ENCODE measurements at regions not wholly inside any gene's neighbourhood (a gene's known extent, or its start where the extent isn't known, plus 50 kb on each side); places are given as distances from the start of the nearest gene placed in this dataset.

DNA sequence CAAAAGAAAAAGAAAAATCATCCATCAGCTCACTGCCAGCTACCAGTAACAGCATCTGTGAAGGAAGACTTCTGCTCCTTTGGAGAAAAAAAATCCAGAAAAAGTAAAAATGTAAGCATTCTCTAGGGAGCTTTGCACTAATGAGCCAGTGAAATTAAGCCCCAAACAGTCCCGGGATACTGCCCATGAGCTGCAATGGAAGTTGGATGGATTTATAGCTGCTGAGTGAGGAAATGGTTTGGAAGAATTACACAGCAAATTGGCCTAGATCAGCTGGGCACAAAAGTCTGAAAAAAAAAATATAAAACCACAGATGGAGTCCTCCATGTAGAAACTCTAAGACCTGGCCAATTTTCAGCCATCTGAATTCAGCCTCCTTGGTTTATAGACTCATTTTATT, 462.9 kb upstream of the USP15 start:
- DNase-seq (ENCODE audit: low spot score) = no peak

DNA sequence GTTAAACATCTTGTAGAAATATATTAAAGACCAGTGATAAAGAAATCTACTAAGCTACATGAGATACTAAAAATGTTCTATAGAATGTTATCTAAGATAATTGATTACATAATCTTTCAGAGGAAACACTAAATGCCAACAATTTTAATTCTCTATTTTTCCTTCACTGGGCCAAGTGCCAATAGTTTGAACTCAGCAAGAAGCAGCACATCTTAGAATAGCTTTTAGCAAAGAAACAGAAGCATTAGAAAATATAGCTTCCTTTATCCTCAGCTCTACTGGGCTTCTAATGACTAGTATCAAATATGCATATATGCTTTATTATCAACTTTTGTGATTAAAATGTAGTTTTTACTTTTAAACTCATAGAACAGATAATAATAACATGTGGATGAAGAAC, 461.4 kb upstream of the USP15 start:
- no peak for DNase-seq (ENCODE audit: low spot score)

DNA sequence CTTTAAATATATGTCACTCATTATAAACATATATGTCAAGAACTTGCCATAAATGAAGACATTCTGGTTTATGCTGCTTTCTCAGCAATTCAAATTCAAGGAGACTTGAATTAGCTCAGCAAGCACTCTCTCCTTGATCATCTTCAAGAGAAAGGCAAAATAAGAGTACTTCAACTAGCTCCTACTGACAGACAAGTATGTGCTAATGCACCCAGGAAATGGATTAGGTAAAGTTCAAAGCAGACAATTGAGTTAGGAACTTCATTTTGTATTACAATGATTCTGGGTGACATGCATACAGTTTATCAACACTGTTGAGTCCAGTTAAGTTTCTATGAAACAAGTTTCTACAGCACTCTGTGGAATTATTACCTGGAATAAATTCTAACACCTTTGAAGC, 455.9 kb upstream of the USP15 start:
- DNase-seq (ENCODE audit: low spot score) = no peak

DNA sequence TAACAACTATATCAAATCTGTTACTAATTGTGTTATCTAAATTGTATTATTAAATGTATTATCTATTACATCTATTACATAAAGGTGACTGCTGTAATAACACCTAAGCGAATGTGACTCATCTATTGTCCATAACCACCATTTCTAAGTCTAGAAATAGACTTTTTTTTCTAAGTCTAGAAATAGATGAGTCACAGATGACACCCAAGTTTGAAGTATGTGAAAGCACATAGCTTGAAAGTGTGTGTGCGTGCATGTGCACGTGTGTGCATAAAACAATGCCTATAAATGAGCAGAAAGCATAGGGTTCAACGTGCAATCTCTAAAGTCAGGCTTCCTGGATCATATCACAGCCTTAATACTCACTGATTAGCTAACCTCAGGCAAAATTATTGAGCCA, 451.3 kb upstream of the USP15 start:
- no peak for DNase-seq (ENCODE audit: low spot score)

DNA sequence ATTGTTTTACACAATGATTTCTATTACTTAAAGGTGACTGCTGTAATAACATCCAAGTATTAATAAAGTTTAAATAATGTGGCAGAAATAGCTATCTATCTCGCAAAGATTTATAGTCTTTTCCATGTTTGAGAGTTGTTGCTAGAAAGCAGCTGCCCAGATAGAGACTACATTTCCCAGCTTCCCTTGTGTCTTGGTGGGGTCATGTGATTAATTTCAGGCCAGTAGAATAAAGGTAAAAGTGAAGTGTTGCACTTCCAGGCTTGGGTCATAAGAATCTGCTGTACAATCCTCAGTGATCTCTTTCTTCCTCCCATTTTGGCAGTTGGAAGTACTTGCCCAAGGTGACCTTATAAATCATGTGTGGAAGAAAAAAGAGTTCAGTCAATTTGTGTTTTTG, 449.7 kb upstream of the USP15 start:
- no peak for DNase-seq (ENCODE audit: low spot score)

DNA sequence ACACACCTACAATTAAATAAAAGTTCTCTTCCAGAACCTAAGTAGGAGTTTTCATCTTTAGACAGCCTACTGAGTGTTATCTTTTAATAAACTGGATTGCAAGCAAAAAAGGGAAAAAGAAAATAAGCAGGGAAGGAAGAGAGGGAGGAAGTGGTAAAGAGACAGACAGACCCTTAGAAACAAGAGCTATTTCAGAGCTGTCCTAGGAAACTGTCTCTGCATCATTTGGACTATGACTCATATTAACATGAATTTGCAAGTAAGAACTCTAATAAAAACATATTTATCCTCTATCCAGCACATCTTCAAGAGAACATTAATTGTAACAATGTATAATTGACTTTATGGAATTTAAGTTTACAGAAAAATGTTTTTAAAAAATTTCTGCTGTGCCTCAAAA, 438.8 kb upstream of the USP15 start:
- no peak for DNase-seq (ENCODE audit: low spot score)

DNA sequence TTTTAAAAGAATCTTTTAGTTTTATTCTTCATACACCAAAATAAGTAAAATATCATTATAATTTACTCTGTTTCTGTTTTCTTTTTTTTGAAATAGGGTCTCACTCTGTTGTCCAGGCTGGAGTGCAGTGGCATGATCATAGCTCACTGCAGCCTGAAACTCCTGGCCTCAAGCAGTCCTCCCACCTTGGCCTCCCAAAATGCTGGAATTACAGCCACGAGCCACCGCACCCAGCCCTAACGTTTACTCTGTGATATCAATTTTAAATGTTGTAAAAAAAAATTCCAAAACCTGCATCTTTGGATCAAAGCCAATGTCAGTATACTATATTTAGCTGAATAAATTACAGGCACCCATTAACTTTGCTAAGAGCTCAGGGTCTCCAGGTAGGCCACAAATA, 437.1 kb upstream of the USP15 start:
- no peak for DNase-seq (ENCODE audit: low spot score)

DNA sequence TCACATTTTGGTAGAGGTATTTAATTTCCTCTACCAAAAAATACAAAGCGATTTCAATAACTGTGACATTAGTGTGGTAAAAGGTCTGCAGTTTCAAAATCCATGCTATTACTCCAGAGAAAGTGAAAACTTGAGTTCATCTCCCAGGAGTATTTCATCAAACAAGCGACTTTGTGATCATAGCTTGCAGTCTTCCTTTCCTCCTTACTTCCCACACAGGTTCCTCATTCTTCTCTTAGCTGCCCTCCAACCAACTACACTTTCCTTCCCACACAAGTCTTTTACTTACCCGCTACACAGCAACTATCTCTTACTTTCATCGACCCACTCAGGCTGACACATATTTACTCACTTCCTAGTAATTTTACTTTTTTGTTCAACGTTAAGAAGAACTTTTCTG, 413.4 kb upstream of the USP15 start:
- DNase-seq (ENCODE audit: low spot score) = no peak

DNA sequence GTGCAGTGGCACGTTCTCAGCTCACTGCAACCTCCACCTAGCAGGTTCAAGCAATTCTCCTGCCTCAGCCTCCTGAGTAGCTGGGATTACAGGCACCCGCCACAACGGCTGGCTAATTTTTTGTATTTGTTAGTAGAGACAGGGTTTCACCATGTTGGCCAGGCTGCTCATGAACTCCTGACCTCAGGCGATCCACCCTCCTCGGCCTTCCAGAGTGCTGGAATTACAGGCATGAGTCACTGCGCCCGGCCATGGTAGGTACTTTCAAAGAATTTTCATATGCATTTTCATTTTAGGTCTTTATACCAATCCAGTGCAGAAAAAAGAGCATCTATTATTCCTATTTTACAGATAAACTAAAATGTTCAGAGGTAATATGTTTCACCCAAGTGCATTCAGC, 411.3 kb upstream of the USP15 start:
- DNase-seq (ENCODE audit: low spot score) = no peak

DNA sequence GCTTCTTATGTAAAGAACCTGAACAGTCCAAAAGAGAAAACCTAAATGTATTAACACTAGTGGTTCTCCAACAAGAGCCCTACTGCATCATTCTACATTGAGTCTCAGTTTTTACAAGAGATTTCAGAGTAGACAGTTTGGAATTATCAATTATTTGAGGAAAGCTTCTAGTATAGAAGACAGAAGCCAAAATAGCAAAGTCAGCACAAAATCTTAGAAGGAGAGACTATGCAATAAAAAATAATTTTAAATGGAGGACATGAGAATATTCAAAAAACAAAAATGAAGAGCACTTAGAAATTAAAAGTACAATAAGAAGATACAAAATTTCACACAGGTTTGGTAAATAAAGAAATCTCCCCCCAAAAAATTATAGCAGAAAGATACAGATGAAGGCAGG, 406.3 kb upstream of the USP15 start:
- DNase-seq (ENCODE audit: low spot score) = no peak

DNA sequence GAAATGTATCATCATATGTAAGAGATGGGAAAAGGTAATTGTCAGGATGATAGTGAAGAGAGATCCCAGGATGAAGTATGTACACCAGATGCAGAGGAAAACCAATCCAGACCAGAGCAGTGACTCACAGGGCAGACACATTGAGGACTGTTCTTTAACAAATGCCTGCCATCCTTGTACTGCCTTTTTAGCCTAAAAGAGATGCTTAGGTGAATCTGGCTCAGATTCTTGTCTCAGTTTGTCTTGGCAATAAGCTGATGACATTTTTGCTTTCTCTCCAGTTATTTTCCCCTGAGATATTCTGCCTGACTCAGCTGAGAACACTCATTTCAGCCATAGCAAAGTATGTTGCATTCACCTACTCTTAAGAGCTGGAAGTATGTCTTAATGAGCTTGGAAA, 405.3 kb upstream of the USP15 start:
- no peak for DNase-seq (ENCODE audit: low spot score)

DNA sequence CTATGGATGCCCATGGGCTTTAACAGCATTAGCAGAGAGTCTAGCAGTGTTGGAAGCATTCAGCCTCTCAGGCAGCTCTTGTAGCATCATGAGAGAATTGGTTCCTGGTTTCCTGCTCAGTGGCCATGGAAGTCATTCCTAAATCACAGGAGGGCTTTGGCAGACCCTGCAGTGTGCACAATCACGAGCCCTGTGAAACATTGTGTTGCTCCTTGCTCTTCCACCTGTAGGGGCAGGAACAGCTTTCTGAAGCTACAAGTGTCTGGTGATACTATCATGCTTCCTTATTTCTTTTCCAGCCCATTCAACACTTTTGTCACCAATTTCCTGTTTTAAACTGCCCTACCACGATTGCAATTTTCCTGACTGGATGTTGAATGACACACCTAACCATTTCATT, 402.2 kb upstream of the USP15 start:
- DNase-seq (ENCODE audit: low spot score) = no peak

DNA sequence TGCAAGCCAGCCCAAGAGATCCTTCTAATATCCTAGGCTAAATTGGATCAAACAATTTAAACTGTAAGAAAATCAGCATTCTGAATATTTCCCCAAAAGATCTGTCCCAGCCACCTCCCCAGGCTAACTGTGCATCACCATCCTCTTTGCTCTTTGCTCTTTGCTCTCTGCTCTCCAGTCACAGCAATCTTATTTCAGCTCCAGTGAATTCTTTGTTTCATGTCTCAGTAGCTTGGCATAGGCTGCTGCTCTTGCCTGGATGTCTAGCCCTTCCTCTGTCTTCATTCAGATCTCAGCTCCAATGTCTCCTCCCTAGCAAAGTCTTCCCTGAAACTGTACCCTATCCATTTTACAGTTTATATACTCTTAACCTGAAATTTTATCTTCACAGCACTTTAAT, 399.8 kb upstream of the USP15 start:
- no peak for DNase-seq (ENCODE audit: low spot score)

DNA sequence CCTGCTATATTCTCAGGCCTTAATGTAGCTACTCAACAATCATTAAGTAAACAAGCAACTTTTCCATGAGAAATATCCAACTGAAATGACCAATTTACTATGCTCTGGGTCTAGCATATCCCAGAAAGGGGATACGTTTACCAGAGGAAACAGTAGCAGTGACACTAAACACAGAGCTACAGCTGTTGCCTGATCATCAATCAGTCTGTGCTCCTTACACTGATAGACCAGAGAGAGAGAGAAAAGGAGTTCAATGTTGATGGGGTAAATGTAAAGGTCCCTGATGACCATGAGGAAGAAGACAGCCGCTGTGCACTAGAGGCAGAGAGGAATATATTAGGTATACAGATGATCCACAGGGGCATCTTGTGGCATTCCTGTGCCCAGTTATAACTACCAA, 397.2 kb upstream of the USP15 start:
- no peak for DNase-seq (ENCODE audit: low spot score)

DNA sequence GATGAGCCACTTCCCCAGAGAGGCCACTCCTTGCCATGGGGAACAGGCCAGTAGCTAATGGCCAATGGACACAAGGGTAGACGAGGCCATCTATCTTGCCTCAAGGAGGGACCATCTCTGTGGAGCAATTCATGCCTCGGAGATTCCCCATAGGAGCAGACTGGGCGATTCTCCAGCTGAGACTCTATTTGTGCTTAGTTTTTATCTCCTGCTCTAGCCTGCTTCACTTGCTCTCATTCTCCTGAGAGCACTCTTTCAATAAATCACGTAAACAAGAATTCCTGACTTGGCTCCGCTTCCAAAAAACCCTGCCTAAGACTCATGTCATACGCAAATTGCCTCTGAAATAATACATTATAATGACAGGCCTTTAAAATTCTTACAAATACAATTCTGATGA, 396.4 kb upstream of the USP15 start:
- no peak for DNase-seq (ENCODE audit: low spot score)

DNA sequence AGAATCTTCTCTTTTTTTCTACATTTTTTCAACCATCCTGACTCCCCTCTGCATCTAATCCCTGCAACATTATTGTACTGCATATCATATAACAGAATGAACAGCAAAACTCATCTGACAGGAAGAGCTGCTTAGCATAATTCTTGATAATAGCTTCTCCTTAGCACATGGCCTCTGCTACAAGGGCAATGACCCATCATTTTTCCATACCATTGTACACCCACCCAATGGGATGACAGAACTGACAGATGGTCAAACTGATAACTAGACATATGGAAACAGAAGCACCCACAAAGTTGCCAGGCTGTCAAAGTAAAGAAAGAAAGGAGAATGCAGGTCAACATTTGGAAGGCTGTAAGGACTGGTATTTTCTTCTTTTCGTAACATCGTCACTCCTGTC, 390.4 kb upstream of the USP15 start:
- no peak for DNase-seq (ENCODE audit: low spot score)

DNA sequence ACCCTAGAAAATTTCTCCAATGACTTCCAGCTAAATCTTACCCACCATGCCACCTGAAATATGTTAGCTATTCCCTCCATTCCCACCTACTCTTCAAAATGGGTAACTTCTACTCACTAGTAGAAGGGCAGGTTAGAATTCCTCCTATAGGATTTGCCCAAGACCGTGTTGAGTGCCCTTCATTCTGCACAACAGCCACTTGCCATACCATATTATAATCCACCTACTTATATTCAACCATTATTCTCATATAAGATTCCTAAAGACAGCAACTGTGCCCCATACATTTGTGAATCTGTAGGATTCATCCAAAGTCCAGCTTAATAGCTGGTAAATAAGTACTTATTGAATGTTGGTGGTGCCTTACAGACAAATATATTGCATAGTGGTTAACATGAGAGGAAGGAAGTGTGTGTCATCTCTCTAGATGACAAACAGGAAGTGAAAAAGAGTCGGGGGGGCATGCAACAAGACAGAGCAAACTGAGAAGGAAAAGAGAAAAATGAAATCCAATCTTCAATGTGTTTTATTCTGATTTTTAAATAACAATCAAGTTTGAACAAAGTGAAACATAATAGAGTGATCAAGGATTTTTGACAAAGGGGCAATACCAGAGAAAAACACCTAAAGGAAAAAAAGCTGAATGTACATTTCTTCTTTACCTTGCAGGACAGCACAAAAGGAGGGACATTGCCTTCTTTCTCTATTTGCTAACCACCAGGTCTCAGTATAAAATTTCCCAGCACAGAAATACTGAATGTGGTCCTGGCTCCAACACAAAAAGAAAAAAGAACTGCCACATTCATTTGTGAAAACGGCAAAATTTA, 389.3 kb upstream of the USP15 start:
- no peak for DNase-seq (ENCODE audit: low spot score)

DNA sequence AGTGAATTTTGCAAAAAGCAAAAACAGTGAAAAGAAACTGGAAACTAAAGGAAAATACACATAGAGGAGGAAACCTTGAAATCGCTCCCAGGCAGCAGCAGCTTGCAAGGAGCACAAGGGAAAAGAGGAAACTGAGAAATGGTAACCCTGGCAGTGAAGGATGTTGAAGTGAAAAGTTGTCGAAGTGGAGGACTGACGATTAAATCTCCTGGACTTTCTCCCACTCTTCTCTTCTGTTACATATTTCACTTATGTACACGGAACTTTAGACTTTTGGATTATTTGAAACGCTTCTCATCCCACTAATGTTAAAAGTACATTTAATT, 388.8 kb upstream of the USP15 start:
- no peak for DNase-seq (ENCODE audit: low spot score)

DNA sequence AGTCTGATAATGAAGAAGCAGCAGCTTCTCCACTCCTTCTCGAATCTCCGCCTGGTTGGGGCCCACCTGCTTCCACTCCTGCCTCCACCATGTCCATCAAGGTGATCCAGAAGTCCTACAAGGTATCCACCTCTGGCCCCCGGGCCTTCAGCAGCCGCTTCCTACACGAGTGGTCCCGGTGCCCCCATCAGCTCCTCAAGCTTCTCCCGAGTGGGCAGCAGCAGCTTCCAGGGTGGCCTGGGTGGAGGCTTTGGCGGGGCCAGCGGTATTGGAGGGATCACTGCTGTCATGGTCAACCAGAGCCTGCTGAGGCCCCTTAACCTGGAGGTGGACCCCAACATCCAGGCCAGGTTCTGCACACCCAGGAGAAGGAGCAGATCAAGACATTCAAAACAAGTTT, 381.0 kb upstream of the USP15 start:
- DNase-seq (ENCODE audit: low spot score) = no peak

DNA sequence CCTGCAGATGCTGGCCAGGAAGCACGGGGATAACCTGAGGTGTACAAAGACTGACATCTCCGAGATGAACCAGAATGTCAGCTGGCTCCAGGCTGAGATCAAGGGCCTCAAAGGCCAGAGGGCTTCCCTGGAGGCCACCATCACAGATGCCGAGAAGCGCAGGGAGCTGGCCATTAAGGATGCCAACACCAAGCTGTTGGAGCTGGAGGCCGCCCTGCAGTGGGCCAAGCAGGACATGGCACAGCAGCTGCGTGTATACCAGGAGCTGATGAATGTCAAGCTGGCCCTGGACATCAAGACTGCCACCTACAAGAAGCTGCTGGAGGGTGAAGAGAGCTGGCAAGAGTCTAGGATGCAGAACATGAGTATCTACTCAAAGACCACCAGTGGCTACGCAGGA, 380.0 kb upstream of the USP15 start:
- no peak for DNase-seq (ENCODE audit: low spot score)

DNA sequence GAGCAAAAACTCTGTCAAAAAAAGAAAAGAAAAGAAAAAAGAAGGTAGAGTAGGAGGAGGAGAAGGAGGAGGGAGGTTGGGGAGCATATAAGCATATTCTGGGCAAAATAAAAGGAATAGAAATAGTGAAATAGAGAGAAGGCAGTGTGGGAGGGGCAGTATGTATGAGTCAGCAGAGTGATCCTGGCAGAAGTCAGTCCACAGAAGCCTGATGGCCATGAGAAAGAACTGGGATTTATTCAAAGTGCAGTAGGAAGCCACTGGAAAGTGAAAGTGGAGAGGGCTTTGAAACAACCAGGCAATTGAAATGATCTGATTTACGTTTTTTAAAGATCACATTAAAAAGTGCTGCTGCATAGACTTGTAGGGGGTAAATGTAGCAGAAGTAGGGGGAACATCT, 368.6 kb upstream of the USP15 start:
- DNase-seq (ENCODE audit: low spot score) = no peak

DNA sequence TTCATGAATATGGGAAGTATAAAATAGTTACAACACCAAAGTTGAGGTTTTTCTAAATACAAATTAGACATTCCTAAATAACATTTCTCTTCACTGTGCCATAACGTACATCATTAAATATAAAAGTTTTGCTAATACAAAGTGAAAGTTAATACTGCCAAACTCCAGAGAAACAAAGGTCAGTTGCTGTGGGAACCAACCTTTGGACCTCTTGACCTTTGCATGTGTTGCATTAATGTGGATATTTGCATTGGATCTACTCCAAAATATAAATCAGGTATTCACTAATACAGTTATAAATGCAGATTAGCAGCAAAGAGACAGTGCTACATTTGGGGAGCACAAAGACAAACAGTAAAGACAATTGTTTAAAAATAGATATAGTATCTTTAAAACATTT, 366.0 kb upstream of the USP15 start:
- no peak for DNase-seq (ENCODE audit: low spot score)

DNA sequence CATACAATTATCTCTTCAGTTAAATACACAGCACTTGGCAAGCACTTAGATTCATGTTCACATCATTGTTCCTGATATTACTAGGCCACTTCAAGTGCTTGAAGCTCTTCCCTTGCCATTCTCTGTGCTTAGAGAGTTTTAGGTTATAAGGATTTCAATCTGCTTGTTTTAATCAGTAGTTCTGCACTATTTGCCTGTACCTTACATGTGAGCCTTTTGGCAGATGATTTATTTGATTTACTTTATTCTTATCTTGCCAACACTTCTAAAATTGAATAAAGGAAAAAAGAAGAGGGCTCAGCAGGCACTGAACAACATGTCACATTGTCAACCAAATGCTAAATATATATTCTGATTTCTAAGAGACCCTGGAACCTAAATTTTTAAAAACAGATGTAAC, 363.8 kb upstream of the USP15 start:
- DNase-seq (ENCODE audit: low spot score) = no peak

DNA sequence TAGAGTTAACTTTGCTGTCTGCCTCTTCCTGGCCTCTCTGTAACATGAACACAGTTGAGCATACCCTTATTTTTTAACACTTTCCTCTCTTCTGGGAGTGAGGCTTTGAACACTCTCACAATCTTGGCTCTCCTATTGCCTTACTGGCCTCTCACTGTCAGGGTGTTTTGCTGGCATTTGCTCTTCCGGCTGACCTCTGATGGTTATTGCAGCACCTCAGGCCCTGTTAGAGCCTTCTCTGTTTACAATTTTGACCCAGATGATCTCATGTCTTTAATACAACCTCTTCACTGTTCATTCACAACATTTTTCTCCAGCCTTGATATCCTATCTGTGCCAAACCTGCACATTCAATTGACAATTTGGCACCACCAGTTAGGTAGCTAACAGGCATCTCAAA, 357.8 kb upstream of the USP15 start:
- DNase-seq (ENCODE audit: low spot score) = no peak

DNA sequence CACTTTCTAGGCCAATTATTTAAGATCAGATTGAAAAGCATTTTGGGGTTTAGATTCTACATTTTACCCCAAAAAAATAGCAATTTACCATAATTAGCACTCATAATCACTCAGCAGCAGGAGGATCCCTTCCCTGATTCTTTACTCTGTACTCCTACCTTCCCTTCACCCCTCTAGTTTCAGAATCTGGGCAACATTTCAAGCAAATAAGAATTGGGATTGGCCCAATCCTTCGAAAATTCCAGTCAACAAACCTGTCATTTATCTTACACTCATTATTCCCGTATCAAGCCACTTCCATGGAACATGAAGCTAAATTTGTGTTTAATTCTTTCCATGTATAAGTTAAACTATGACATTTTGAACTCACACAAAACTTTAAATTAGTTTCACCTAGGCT, 349.1 kb upstream of the USP15 start:
- DNase-seq (ENCODE audit: low spot score) = no peak

All from putamen (tissue), 1 donor.